A673 (cell line): ENCODE measurements at regions not wholly inside any gene's neighbourhood (a gene's known extent, or its start where the extent isn't known, plus 50 kb on each side); places are given as distances from the start of the nearest gene placed in this dataset.
"Not testable (repeated sequence)": the region's sequence is repeated elsewhere in the genome, so short reads cannot be mapped to it uniquely, and the experiment has no call there.

Experiments
- BruUV-seq: library from RNA; stranded (reverse); fragments of 400-500 nt; replicated peaks from 2 replicates; lab custom pipeline; 2021; lab: Mats Ljungman, UMichigan
- CTCF ChIA-PET: fragments of 300-600 bp; sonication (Branson Sonifier 250); formaldehyde crosslinking; loops from one replicate; lab custom pipeline; 2022; ENCODE audit warnings: antibody characterized with exemption; lab: Charles Lee
- POLR2A ChIA-PET: fragments of 300-600 bp; sonication (Branson Sonifier 250); formaldehyde crosslinking; loops from one replicate; lab custom pipeline; 2022; ENCODE audit warnings: antibody characterized with exemption; ENCODE audit not compliant: low non-redundant PET; lab: Charles Lee
- DNase-seq: peaks from one replicate; pipeline ENCODE4 v3.0.0-alpha.2; 2015; ENCODE audit warnings: low spot score
- H3K27ac ChIP-seq: fragments of 200-600 bp; sonication (generic); 2 replicates; pipeline ENCODE4 v1.5.1; 2016; ENCODE audit warnings: mixed run types, low read depth, mild to moderate bottlenecking, mixed read lengths, antibody characterized with exemption, low read length; ENCODE audit not compliant: poor library complexity, severe bottlenecking
- H3K27me3 ChIP-seq: fragments of 200-600 bp; sonication (generic); replicated peaks from 2 replicates; pipeline ENCODE4 v1.6.1; 2017; ENCODE audit warnings: mixed run types, low read depth, mild to moderate bottlenecking, mixed read lengths, antibody characterized with exemption, low read length; ENCODE audit not compliant: insufficient read depth, poor library complexity
- H3K36me3 ChIP-seq: fragments of 200-600 bp; sonication (generic); 2 replicates; pipeline ENCODE4 v1.6.1; 2016; ENCODE audit warnings: mixed run types, mild to moderate bottlenecking, mixed read lengths, antibody characterized with exemption, low read length; ENCODE audit not compliant: insufficient read depth, poor library complexity, severe bottlenecking
- H3K4me1 ChIP-seq: fragments of 200-600 bp; sonication (generic); 2 replicates; pipeline ENCODE4 v1.6.1; 2017; ENCODE audit warnings: mixed run types, mild to moderate bottlenecking, mixed read lengths, antibody characterized with exemption, low read length; ENCODE audit not compliant: insufficient read depth, poor library complexity, severe bottlenecking
- H3K4me3 ChIP-seq: fragments of 200-600 bp; sonication (generic); 2 replicates; pipeline ENCODE4 v1.5.1; 2016; ENCODE audit warnings: low read depth, mixed run types, mild to moderate bottlenecking, mixed read lengths, low read length; ENCODE audit not compliant: poor library complexity, severe bottlenecking
- H3K9me3 ChIP-seq: fragments of 200-600 bp; sonication (generic); 2 replicates; pipeline ENCODE4 v1.6.1; 2016; ENCODE audit warnings: mixed run types, low read depth, mild to moderate bottlenecking, mixed read lengths, antibody characterized with exemption, low read length; ENCODE audit not compliant: poor library complexity, severe bottlenecking
- EZH2 ChIP-seq: fragments of 200-600 bp; sonication (generic); IDR thresholded peaks from 2 replicates; pipeline ENCODE4 v1.6.1; 2017; ENCODE audit warnings: borderline replicate concordance, low read depth, mild to moderate bottlenecking, mixed read lengths, antibody characterized with exemption, low read length; ENCODE audit not compliant: poor library complexity, severe bottlenecking
- intact Hi-C: fragments of 100-400 bp; cut with micrococcal nuclease; formaldehyde crosslinking; loops from one replicate; pipeline ENCODE4 v1.10.0; 2022; ENCODE audit not compliant: unreplicated experiment
- TF ChIP-seq, protein P1 (sequence below): fragments of 300-800, 200-600 bp; sonication (generic); conservative IDR thresholded peaks from 2 replicates; pipeline ENCODE4 v1.5.1; 2017; ENCODE audit warnings: low read depth, mild to moderate bottlenecking, antibody characterized with exemption, low read length, moderate library complexity, mixed read lengths

DNA sequence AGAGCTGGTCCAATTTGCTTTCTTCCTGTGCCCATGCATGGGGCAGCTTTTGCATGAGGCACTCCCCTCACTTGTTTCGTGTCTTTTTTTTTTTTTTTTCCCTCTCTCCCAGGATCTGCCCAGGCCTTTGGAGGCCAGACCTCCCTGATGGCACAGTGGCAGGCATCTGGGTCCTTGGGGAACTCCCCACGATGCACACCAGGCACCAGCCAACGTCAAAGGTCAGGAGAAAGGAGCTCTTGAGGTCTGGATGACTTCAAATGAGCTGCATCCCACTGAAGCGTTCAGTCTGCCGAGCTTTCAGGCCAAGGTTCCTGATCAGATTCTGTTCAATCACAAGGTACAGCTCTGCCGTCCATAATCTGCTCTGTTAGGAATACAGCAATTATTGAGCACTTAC lies 97.2 kb upstream of the CARD11 start:
- Histone ChIP-seq H3K4me3 (no peak overlapping the region), H3K9me3 (no peaks in the 10 kb centered on the region), H3K4me1 (peaks cover 14% of the 10 kb centered on the region), H3K36me3 (no peaks in the 10 kb centered on the region), H3K27me3 (peaks cover 4% of the 10 kb centered on the region), H3K27ac (no peak overlapping the region)
- TF ChIP-seq, protein P1, sequence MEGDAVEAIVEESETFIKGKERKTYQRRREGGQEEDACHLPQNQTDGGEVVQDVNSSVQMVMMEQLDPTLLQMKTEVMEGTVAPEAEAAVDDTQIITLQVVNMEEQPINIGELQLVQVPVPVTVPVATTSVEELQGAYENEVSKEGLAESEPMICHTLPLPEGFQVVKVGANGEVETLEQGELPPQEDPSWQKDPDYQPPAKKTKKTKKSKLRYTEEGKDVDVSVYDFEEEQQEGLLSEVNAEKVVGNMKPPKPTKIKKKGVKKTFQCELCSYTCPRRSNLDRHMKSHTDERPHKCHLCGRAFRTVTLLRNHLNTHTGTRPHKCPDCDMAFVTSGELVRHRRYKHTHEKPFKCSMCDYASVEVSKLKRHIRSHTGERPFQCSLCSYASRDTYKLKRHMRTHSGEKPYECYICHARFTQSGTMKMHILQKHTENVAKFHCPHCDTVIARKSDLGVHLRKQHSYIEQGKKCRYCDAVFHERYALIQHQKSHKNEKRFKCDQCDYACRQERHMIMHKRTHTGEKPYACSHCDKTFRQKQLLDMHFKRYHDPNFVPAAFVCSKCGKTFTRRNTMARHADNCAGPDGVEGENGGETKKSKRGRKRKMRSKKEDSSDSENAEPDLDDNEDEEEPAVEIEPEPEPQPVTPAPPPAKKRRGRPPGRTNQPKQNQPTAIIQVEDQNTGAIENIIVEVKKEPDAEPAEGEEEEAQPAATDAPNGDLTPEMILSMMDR = no peak
- TF ChIP-seq EZH2 = no peak
- ChIA-PET POLR2A (no interaction called here), CTCF (no interaction called here)
- no TSS peak for BruUV-seq
- DNase-seq = peak; percentile 19
- intact Hi-C loops = no loop called here

GRCh38 chr7:3141326-3141725 lies 97.7 kb upstream of the CARD11 start:
- DNase-seq = no peak
- Histone ChIP-seq H3K27me3 (peaks cover 4% of the 10 kb centered on the region), H3K27ac (no peak overlapping the region), H3K9me3 (no peaks in the 10 kb centered on the region), H3K4me1 (peaks cover 15% of the 10 kb centered on the region), H3K4me3 (no peak overlapping the region), H3K36me3 (no peaks in the 10 kb centered on the region)
- ChIA-PET POLR2A (no interaction called here), CTCF (no interaction called here)
- intact Hi-C loops = no loop called here
- BruUV-seq = no TSS peak
- TF ChIP-seq, protein P1 = no peak
- no peak for TF ChIP-seq EZH2

GRCh38 chr7:3143869-3144775 lies 100.5 kb upstream of the CARD11 start:
- intact Hi-C loops = no loop called here

GRCh38 chr7:3144776-3145125 lies 101.1 kb upstream of the CARD11 start:
- DNase-seq, intact Hi-C loops, H3K4me3 ChIP-seq, CTCF ChIA-PET, H3K27ac ChIP-seq, POLR2A ChIA-PET, H3K27me3 ChIP-seq, BruUV-seq, H3K9me3 ChIP-seq, H3K36me3 ChIP-seq: not testable (repeated sequence)
- H3K4me1 ChIP-seq = peaks cover 12% of the 10 kb centered on the region

More at GRCh38 chr7:3143869-3144775, 100.5 kb upstream of the CARD11 start:
- ChIA-PET POLR2A (no interaction called here), CTCF (no interaction called here)
- Histone ChIP-seq H3K27me3 (peaks cover 4% of the 10 kb centered on the region), H3K4me1 (peaks cover 18% of the 10 kb centered on the region), H3K4me3 (no peak overlapping the region), H3K9me3 (no peaks in the 10 kb centered on the region), H3K27ac (no peak overlapping the region), H3K36me3 (no peaks in the 10 kb centered on the region)
- BruUV-seq = no TSS peak
- no peak for DNase-seq
- TF ChIP-seq, protein P1 = no peak
- TF ChIP-seq EZH2 = no peak
